Omental fat pad (tissue), 3 donors: ENCODE measurements at regions not wholly inside any gene's neighbourhood (a gene's known extent, or its start where the extent isn't known, plus 50 kb on each side); places are given as distances from the start of the nearest gene placed in this dataset.

ENCODE experiments used
- ATAC-seq: fragments of 150-250 bp; one replicate; pipeline ENCODE4 v1.9.1; 2016; ENCODE audit warnings: mild to moderate bottlenecking, moderate library complexity; ENCODE audit not compliant: low FRiP score
- DNase-seq: peaks from one replicate; pipeline ENCODE4 v3.0.0-alpha.2; 2019; ENCODE audit warnings: low spot score
- TF ChIP-seq, protein P1 (sequence below), 3 donors: fragments of 450-650 bp; IDR thresholded peaks; one replicate each; pipeline ENCODE4 v1.5.1; 2016 to 2017; ENCODE audit warnings: antibody characterized with exemption in 3 of 3, mild to moderate bottlenecking in 3 of 3, moderate library complexity in 2 of 3

DNA sequence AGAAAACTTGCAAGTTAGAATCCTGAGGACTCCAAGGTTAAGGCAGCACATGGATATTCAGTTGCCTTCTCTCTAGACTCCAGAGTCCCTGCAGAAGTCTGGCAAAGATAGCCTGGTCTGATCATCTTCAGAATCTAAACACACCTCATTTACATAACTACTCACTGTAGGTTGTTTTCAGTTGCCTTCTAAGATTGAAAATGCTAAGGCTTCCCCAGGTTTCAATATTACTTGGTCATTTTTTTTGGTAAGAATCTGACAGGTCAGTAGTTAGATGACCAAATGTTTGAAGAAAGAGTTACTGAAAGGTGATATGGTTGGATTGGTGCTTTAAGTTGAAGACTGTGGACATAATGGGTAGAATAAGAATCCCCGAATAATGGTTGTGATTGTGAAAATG lies 205.4 kb upstream of the KCNJ16 start:
- TF ChIP-seq, protein P1, sequence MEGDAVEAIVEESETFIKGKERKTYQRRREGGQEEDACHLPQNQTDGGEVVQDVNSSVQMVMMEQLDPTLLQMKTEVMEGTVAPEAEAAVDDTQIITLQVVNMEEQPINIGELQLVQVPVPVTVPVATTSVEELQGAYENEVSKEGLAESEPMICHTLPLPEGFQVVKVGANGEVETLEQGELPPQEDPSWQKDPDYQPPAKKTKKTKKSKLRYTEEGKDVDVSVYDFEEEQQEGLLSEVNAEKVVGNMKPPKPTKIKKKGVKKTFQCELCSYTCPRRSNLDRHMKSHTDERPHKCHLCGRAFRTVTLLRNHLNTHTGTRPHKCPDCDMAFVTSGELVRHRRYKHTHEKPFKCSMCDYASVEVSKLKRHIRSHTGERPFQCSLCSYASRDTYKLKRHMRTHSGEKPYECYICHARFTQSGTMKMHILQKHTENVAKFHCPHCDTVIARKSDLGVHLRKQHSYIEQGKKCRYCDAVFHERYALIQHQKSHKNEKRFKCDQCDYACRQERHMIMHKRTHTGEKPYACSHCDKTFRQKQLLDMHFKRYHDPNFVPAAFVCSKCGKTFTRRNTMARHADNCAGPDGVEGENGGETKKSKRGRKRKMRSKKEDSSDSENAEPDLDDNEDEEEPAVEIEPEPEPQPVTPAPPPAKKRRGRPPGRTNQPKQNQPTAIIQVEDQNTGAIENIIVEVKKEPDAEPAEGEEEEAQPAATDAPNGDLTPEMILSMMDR (IDR thresholded peaks at IDR 0.05): no peak
- no peak for ATAC-seq
- no peak for DNase-seq

DNA sequence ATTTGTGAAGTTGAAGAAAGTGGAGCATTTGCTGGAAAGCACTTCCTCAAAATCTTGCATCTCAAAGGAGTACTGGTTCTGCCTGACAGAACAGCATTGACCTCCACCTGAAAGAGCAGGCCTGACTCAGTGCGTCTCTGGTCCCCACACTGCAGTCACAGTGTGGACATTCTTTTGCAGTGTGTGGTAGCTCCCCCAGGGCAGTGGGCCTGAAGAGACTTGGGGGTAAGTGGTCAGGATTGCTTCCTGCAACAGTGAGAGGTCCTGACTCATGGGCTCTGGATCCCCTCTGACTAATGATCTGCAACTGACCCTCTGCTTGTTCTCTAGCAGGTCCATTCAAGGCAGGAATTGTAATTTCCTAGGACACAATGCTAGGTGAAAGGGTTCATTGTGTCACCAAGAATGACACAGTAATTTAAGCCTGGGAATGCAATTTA lies 204.9 kb upstream of the KCNJ16 start:
- TF ChIP-seq, protein P1 (IDR thresholded peaks at IDR 0.05): no peak
- ATAC-seq (no peak), DNase-seq (no peak)

DNA sequence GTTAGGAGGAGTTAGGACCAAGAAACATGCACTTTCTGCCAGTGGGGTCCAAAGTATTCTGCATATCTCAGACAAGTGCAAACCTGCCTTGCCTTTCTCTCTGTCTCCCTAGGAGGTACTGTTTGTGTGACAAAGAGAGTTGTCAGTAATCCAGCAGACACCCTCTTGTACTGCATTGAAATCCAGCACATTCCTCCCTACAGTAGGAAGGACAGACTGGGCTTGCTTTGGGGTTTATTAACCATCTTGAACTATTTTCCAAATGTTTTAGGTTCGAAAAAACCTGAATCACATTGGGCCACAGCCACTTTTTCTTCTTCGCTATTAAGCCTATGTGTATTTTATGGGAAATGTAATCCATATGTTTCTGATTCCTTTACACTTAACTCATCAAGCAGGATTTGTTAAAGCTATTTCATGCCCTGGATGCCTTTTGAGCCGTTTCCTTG lies 204.2 kb upstream of the KCNJ16 start:
- TF ChIP-seq, protein P1 (IDR thresholded peaks at IDR 0.05): no peak
- DNase-seq (no peak), ATAC-seq (no peak)

DNA sequence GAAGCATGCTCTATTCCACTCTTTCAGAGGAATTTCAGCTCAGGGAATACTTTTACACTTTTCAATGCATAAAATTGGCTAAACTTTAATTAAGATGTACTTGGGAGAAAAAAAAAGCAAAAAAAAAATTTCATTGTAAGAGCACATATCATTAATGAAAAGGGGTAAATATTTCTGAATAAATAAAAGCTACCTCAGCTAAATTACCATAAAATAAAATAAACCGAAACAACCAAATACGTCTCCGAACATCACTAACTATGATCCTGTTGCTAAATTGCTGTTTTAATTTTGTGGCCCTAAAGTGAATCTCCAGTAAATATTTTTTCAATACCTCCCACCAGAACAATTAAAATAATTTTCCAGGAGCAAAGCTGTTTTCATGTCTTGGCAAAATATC lies 203.7 kb upstream of the KCNJ16 start:
- ATAC-seq: no peak
- no peak for DNase-seq
- TF ChIP-seq, protein P1 (IDR thresholded peaks at IDR 0.05): no peak

DNA sequence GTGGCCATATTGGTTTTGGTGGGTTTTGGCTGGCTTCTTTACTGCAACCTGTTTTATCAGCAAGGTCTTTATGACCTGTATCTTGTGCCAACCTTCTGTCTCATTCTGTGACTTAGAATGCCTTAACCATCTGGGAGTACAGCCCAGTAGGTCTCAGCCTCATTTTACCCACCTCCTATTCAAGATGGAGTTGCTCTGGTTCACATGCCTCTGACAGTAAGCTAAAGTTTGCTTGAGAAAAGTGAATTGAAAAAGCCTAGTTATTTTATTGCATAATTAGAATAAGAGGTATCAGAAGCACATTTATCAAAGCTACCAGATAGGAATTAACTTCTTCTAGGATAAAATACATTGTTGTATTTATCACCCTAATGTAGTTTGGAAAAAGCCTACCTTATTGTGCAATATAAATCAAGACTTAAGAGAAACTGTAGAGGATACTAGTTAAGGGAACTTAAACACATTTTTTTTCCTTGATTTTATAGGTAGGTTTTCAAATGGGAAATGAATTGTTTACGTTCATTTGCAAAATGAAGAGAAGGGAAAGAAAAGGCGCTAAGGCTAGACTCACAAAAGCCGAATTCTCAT lies 202.3 kb upstream of the KCNJ16 start:
- ATAC-seq (no peak), DNase-seq (no peak)
- TF ChIP-seq, protein P1 (IDR thresholded peaks at IDR 0.05): no peak

DNA sequence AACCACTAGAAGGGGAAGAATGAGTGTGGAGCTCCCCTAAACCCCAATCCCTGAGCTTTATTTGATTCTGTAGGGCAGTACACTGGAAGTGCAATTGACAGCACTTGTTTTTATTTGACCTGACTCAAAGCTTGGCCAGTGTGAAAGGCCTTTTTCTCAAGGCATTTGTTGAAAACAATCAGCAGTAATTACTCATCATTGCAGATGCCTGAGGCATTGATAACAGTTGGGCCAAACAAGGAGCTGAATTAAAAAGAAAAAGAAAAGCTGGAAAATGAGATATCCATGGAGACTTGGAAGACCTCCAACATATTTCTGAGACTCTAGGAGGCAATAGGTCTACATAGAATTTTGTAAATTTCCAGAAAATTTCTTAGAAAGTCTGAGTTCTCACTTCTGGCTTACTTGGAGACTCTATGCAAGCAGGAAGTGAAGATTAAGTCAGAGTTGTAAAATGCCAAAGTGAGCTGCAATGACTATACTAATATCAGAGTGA lies 200.8 kb upstream of the KCNJ16 start:
- TF ChIP-seq, protein P1 (IDR thresholded peaks at IDR 0.05): no peak
- no peak for DNase-seq
- ATAC-seq: no peak

DNA sequence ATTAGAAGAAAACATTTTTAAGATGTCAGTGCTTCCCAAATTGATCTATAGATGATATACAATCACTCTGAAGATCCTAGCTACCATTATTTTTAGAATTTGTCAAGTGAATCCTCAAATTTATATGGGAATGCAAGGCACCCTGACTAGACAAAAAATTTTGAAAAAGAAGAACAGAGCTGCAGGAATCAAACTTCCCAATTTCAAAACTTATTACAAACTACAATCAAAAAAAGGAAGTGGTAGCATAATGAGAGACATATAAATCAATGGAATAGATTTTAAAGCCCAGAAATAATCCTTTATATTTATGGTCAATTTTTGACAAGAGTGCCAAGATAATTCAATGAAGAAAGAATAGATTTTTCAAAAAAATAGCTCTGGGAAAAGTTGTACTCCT lies 198.3 kb upstream of the KCNJ16 start:
- ATAC-seq: no peak

More for the DNA sequence above, 198.3 kb upstream of the KCNJ16 start:
- TF ChIP-seq, protein P1 (IDR thresholded peaks at IDR 0.05): no peak
- no peak for DNase-seq
